Right forelimb (tissue), 1 donor: ENCODE measurements at regions not wholly inside any gene's neighbourhood (a gene's known extent, or its start where the extent isn't known, plus 50 kb on each side); places are given as distances from the start of the nearest gene placed in this dataset.

Experiments
- DNase-seq: peaks from one replicate; pipeline ENCODE4 v3.0.0-alpha.2; 2018

DNA sequence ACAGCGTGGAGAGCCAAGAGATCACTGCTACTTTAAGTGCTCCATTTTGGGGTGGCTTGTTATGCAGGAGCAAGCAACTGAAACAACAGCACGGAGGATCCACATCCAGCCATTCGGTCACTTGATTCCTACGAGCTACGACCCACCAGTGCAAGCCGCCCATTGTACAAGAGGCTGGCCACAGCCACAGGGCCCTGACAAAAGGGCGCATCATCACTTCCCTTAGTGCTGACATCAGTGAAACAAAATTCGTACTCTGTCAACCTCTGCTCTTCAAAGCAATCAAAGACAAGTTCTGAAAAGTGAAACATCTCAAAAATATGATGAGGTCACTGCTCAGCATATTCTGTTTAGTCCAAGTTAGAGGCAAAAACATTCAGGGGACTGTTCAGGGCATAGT is 168.4 kb downstream of the GADD45G start:
- DNase-seq: peak; percentile 4

DNA sequence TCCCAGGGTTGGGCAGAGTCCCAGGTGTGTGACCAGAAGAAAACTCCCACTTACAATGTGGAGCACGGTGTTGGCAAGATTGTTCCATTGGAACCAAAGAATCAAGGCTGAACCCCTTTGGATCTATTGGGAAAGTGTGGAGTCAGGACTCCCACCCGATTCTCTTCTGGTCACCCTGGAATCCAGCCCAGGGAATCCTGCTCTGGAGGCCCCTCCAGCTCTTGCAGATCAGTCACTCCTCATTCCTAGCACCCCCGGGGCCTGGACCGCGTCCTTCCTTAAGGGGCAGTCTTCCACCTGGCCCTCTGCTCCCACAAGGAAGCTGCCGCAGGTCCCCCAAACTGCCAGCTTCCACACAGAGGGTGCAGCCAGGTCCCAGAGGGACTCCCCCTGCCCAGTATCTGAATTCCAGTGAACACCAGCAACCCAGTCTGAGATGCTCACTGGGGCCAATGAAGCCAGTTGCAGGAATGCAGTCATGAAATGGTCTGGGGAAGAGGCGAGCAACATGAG is 170.1 kb downstream of the GADD45G start:
- no peak for DNase-seq

DNA sequence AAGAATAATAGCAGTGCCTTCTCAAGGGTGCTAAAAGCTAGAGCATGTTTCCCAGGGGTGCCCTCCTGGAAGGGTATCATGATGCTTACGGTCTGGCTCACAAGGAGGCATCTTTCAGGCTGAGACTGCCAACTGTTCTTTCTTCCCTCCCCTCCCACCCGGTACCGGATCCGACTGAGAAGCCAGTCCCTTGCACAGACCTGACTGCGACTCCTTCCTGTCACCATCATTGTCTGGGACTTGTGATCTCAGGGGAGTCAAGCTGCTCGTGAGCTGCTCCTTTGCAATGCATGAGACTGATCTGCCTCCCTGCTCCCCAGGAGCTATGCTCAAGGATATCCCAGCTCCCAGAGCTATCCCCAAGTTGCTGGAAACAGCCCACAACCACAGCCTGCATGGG is 170.8 kb downstream of the GADD45G start:
- no peak for DNase-seq

DNA sequence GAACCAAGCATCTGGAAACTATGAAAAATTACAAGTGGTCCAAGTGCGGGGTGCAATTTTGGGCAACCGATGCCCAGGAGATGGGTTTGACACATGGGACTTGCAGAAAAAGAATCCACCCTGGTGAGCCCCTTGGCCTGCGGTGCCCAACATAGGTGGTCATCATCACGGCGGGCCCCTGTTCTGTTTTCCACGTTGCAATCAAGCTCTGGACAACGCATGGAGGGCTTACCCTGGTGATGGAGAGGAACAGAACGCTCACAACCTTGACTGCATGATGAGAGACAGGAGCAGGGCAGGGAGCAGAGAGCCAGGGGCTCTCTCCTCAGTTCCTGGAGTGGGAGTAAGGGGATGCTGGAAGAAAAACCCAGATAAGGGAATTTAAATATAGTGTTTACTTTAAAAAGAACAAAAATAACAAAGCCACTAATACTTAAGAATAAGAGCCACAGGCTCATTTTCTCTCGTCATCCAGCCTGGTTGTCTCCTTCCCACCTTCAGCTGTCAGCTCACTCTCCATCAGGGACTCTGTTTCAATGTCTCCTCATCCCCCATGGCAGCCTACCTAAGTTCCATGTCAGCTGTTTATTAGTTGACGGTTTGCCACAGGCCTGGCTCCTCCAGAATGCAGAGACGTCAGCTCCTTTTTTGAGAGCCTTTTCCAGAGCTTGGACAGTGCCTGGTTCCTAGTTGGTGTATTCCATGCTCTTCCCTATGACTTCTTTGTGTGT is 172.1 kb downstream of the GADD45G start:
- DNase-seq: peak; percentile 34

DNA sequence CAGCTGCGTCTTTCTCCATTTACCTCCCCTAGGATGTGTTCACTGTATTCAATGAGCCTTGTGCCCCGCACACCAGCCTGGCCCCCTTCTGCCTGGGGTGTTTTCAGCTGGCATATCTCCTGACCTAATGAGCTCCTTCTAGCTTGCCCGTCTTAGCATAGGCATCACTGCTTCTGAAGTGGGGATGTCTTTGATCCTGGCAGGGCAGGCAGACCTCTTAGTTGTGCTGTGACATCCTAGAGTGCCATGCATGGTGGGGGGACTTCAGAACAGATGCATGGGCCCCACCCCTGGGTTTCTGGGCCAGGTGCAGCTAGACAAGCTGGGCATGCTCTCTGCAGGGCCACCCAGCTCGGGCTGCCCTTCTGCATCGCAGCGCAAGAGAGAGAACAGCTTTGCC is 172.7 kb downstream of the GADD45G start:
- peak; percentile 29 for DNase-seq

DNA sequence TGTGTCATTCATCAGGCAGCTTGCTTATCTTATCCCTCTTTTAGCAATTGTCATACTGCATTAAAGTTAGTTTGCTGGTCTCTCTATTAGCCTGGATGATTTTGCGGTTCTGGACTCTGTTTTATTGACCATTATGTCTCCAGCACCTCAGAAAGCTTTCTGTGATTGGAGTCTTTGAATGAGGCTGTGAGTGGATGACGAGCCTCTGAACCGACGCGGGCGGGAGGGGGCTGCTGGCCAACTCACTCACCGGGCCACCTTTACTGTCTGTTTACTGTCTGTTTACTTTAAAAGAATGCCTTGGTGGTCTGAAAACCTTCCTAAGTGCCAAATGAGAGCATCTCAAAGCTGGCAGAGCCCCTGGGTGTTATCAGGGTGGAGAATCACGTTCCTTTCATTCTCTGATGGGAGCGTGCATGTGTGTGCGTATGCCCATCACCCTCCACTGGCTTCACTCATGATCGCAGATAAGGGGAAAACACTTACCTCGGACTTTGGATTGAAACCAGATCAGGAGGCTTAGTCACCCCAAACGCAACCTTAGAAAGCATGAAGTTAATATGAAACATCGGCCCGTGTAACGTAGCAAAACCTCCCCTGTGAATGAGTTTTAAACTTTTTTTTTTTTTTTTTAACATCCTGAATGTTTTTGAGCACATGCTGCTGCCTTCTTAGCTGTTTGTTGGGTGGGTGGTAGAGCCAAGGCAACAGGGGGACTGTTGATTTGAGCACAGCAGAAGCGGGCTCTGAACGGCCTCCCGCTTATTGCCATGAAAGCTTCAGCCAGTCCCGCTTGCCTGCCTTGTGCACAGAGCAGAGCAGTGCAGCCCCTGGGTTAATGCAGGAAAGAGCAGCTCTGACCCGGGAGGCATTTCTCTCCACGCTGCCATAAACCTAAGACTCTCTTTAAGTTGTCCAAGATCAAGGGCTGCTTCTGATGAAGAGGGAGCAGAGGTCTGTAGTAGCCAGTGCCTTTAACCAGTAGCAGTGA is 173.6 kb downstream of the GADD45G start:
- DNase-seq: peak; percentile 40

DNA sequence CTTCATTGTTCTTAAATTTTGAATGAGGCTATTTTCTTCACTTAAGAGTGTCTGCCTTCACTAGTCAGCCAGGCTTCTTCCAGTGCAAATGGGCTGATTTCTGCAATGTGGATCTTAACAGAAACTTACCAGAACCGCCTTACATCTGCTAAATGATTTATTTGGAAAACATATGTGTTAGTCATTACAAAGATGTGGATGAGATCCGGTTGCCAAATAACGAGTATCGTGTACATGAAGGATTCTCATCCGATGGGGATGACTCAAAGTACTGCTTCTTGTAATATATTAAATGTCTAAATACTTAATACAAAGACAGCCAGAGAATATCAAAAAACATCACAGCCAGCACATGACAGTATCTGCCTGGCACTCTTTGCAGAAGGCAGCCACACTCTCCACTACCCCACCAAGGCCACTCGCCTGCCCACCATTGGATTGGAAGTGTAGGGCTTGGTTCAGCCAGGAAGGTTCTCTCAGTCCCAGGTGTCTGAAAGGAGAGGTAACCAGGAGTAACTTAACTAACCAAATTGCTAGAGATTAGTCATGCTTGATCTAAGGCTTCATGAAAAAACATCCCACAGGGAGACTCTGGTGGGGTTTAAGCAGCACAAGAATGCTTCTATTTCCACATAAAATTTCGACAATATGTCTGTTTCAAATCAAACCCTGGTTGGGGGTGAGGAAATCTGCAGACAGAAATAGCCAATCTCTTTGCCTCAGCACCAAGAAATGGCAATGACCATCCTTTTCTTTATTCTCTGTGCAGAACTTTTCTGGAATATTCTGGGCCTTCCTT is 174.8 kb downstream of the GADD45G start:
- peak; percentile 35 for DNase-seq

DNA sequence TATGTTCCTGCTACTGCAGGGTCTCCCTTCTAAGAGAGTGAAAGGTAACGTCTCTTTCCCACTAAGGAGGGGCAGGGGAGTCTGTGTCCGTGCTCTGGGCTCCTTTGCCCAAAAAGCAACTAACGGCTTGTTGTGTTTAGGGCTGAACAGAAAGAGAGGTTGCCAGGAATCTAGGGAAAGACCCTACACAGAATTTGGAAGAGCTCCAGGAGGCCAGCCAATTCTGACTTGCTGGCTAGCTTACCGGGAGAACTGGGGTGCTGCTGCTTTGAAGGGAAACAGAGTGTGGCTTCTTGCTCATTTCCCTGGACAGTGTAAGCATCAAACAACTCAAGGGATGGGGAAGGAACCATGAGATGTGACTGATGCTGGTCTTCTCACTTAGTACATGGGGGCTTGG is 176.1 kb downstream of the GADD45G start:
- DNase-seq: no peak

DNA sequence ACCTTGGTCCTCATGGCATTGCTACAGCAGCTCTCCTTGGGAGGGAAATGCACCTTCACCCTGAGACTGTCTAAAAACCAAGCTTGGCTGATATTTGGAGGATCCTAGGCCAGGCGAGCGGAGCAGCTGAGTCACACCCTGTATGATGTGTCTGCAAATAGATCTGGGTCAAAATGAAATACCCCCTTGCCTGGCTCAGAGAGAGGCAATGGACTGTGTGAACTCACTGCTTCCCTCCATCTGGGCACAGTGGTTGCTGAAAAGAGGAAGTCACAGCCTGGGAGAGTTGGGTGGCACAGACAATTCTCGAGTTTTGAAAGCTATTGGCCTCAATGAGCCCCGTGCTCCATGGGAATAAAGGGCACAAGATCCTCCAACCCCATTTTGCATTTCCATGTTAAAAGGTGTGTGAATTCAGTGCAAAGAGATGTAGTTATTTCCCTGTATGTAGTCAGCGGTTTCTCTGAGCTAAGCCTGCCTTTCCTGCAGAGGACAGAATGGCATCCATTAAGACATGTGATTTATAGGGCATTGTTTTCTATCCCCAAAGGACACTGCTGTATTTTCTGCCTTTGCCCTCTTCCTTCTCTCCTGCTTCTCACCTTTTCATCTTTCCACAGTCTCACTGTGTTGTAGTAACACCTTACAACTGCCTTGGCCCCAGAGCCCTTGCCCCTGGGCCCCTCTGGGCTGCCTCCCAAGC is 177.2 kb downstream of the GADD45G start:
- DNase-seq: no peak

DNA sequence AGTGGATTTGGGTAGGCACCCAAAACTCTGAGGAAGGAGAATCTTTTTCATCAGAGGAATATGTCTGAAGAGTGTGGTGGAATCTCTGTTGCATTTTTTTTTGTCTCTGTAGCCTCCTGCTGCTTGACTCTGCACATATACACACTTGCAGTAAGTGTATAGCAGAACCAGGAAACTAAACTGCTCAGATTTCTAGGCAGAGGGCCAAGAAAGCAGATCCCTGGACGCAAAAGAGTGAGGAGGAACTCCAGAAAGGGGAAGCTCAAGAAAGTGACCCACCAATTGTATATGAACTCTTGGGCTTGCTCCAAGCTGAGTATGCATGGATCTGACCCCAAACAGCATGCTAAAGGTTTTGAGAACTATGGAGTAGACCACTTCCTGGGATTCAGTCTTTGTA is 181.8 kb downstream of the GADD45G start:
- DNase-seq: peak; percentile 68

DNA sequence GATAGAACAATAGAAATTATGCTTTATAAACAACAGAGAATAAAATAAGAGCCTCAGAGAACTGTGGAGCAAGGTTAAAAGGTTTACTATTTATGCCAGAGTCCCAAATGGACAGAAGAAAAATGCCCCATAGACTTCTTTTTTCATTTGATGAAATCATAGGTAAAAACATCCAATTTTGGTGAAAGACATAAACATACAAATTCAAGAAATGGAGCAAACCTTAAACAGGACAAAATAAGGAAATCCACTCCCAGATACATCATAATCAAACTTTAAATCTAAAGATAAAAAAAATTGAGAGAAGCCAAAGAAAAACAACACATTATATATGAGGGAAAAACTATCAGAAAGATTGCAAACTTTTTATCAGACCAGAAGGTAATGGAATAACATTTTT is 182.8 kb downstream of the GADD45G start:
- no peak for DNase-seq

DNA sequence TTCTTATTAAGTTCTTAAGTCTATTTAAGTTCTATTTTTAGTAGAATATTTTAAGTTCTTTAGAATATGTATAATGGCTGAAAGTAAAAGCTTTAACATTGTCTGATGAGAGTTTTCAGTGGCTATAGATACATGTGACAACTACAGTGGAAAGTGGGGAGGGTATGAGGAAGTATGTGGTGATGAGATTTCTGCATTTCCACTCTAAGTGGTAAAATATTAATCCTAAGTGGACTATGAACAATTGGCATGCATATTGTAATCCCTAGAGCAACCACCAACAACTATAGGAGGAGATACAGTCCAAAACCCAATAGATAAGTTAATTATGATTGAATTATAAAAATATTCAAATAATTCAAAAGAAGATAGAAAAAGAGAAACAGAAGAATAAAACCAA is 183.6 kb downstream of the GADD45G start:
- no peak for DNase-seq

DNA sequence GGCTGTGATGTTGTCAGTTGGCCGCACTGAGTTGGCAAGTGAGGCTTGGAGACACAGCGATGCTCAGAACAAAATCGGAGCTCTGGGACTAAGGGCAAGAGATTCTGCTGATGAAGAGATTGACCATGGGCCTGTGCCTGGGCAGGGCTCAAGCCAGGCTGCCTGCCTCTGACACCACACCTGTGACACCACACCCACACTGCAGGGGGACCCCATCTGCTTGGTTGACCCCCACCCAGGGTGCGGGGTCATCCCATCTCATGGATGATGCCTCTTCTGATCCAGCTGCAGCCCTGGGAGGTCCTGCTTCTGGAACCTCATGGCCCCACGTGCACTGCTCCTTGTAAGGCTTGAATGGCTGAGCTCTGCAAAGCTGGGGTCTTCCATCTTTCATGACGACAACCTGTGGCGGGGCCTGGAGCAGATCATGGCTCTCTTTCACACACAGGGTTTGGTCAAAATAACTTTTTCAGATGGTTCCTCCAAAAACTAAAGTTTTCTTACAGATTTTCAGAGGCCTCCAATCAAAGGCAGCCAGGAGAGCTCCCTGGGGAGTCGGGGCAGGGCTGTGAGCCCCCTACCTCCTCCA is 185.2 kb downstream of the GADD45G start:
- DNase-seq: peak; percentile 34

DNA sequence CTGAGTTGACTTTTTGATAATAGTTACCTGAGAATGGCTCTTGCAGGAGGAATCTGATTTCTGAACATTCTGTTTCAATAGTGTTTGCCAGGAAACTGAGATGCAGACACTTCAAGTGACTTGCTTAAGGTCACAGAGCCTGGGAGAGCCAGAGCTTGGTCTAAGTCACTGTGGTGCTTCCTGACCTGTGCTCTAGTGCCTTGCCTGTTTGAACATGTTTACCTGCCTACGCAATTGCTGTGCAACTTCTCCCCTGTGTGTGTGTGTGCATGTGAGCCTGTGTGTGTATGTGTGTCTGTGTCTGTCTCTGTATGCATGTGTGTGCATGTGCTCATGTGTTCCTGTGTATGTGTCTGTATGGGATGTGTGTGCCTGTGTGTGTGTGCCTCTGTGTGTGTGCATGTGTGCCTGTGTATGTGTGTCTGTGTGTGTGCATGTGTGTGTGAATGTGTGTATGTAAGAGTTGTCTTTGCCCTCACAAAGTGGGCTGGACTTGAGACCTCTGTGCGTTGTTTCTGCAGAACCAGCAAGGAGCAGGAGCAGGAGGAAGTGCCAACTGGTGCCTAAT is 185.8 kb downstream of the GADD45G start:
- no peak for DNase-seq

DNA sequence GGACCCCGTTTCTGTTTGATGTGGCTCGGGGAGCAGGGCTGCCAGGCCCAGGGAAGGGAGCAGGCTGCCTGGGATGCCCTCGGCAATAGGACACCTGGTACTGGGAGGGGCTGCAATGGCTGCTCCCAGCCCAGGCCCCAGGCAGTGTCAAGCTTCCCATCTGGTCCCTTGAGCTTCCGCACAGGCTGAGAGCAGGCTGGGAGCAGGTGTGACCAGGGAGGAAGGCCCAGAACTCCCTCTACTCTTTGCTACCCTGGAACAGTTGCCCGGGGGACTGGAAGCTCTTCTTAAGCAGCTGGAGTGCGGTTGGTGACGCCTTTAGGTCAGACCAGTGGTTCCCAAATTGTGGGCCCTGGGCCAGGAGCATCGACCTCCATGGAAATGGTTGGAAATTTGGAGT is 186.9 kb downstream of the GADD45G start:
- DNase-seq: peak; percentile 28

DNA sequence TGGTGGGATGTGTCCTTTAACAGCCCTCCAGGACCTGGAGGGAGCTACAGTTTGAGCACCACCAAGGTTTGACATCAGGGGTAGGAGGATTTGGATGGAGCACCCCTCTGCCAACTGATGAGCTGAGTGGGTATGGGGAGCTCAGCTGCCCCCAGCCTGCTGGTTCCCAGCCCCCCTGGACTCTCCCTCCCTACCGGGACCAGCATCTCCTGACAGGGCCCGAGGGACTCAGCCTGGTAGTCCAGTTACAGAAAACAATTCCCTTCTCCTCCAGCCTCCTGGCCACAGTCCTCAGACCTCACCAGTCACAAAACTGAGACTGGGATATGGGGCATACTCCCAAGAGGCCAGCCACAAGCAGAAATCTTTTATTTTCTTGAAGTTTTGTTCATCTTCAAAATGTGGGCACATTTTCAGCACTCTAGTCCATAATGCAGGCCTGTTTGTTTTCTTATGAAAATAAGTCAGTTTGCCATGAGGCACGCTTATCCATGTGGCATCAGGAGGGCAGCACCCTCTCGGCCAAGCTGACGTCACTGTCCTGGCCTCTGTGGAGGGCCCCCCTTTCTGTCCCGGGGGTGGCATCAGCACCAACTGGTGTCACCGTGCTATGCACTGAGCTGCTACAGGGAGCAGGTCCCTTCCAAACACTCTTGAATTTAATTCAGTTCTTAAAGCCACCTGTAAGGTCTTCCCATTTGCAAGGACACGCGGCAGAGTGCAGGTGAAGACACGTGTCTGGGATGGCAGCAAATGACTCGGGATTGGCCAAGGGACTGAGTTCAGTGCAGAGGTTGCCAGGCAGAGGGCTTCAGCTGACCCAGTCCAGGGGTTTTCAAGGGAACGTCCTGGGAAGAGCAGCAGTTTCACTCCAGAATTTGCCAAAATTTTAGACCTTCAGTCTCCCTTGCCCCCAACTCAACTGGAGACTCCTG is 187.6 kb downstream of the GADD45G start:
- DNase-seq: peak; percentile 16

DNA sequence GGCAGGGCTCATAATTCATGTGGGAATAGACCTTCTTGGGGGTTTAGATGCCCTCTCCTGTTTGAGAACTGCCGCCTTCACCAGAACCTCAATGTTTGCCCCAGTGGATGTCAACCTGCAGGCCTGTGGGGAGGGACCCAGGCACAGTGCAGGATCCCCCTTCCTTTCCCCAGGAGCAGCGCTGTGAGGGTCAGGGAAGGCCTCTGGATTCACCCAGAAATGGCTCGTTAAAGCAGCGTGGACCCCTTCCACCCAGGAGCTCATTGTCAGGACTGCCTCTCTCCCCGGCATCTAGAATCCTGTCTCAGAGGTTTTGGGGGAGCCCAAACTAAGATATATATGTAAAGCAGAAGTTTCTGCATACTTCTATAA is 188.3 kb downstream of the GADD45G start:
- DNase-seq: no peak

DNA sequence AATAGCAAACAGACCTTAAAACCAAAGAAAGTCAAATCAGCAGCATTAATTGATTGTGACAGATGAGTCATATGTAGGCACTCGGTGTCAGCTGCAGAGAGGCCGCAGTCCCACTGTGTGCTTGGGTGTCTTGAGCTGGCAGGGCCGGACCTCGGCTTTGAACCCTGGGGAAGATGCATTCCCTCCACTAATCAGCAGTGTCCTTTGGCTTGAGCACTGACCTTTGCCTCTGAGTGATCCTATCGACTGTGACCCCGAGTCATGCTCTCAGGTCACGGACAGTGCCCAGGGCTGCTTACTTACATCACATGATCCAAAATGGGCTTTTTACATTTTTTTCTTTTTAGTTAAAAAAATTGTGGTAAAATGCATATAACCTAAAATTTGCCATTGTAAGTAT is 188.7 kb downstream of the GADD45G start:
- DNase-seq: peak; percentile 24

DNA sequence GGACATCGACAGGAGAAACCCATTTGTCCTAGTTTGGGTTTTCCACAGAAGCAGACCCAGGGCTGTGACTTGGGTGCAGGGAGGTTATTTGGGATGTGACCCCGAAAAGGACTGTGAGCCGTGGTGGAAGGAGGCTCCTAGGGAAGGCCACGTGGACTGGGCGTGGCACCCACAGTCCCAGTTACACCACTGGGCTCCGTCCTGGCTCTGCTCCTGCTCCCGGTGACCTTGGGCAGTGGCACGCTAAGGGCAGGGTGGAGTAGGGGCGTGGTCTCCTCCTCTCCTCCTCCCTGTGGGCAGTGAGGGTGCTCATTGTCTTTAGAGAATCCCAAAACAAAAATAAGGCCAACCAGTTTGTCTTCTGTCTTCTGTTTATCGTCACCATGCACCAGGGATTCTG is 190.1 kb downstream of the GADD45G start:
- no peak for DNase-seq

DNA sequence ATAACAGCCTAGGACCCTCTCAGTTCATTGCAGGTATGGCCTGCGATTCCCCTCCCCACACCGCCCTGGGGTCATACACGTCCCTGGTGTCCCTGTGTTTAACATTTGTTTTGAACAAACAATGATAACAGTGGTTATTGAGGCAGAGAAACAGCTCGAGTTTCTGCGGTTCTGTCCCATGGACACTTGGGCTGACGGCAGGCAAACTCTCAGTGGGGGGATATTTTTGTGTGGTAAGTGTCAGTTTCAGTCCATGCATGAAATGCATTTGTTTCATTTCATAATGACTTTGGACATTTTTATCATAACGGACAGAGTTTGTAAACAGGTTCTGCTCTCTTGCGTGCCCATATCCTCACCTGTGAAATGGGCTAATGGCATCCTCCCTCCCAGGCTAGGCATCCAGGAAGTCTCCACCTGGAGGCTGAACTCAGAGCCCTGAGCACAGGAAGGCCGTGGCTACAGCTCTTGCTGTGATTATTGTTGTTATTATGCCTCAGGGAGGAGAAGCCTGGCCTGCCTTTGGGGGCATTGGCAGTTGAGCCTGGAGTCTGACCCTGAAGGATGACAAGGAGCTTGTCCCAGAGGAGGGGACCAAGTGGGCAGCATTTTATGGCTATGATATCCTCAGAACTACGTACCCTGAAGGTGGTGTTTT is 190.9 kb downstream of the GADD45G start:
- DNase-seq: no peak
